ENCODE measurements at regions not wholly inside any gene's neighbourhood (a gene's known extent, or its start where the extent isn't known, plus 50 kb on each side); places are given as distances from the start of the nearest gene placed in this dataset.

DNA sequence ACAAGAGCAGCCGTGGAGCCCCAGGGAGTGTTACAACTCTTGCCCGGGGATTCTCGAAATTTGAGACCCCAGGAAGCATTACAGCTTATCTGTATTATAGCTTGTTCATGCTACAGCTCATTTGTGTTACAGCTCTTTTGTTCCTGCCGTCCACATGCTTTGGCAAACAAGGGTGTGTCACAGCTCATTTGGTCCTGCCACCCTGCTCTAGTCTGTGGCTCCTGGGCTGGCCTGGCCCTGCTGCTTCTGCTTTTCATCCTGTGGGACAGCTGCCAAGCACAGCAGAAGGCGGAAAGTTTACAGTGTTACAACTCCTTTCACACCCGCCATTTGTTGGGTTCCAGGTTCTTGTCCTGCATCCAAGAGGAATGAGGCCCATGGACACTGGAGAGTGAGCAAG is 685.0 kb downstream of the SLCO4C1 start:
- Histone ChIP-seq H3K4me2 (ENCODE audit: low read length) (no peak overlapping the region), H3K27me3 (ENCODE audit: control insufficient read depth, low read length) (no peaks in the 10 kb centered on the region), H3K4me1 (ENCODE audit: control insufficient read depth, low read length) (no peaks in the 10 kb centered on the region), H3K9me2 (replicated peaks; ENCODE audit: control insufficient read depth, low read length) (no peaks in the 10 kb centered on the region), H4K20me1 (ENCODE audit: control insufficient read depth, insufficient read depth, low read depth, low read length) (no peaks in the 10 kb centered on the region), H3K27ac (ENCODE audit: low read depth, low read length) (no peak overlapping the region), H3K36me3 (ENCODE audit: control insufficient read depth, low read length) (no peaks in the 10 kb centered on the region), H3F3A (ENCODE audit: control insufficient read depth, insufficient read depth) (no peaks in the 10 kb centered on the region), H3K79me2 (ENCODE audit: control insufficient read depth, low read length) (no peaks in the 10 kb centered on the region), H3K9me3 (ENCODE audit: control insufficient read depth, insufficient read depth, low read length) (no peaks in the 10 kb centered on the region), H3K4me3 (ENCODE audit: low read length) (no peak overlapping the region)
- no peak for TF ChIP-seq EZH2phosphoT487 (IDR thresholded peaks at IDR 0.05; ENCODE audit: borderline replicate concordance, low read length)
- TF ChIP-seq, protein P1, sequence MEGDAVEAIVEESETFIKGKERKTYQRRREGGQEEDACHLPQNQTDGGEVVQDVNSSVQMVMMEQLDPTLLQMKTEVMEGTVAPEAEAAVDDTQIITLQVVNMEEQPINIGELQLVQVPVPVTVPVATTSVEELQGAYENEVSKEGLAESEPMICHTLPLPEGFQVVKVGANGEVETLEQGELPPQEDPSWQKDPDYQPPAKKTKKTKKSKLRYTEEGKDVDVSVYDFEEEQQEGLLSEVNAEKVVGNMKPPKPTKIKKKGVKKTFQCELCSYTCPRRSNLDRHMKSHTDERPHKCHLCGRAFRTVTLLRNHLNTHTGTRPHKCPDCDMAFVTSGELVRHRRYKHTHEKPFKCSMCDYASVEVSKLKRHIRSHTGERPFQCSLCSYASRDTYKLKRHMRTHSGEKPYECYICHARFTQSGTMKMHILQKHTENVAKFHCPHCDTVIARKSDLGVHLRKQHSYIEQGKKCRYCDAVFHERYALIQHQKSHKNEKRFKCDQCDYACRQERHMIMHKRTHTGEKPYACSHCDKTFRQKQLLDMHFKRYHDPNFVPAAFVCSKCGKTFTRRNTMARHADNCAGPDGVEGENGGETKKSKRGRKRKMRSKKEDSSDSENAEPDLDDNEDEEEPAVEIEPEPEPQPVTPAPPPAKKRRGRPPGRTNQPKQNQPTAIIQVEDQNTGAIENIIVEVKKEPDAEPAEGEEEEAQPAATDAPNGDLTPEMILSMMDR (IDR thresholded peaks at IDR 0.05; ENCODE audit: low read depth, low read length, poor library complexity, severe bottlenecking) = no peak

DNA sequence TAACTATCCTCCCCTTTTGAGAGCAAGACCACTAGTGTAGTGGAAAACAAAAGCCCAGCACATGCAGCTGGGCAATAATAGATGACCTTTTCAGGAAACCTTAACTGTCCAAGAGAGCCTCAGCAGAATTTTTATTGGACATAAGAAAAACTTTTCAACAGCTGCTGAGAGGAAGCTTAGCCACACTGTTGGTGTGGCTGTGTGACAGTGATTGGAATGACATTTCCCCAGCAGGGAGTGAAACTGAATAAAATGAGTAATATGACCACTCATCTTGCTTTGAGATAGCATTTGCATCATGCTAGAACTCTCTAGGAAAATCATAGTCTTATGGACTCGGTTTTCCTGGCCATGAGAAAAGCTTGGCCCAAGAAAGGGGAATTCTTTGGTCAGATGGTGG is 687.8 kb downstream of the SLCO4C1 start:
- Histone ChIP-seq H4K20me1 (ENCODE audit: control insufficient read depth, insufficient read depth, low read depth, low read length) (no peaks in the 10 kb centered on the region), H3F3A (ENCODE audit: control insufficient read depth, insufficient read depth) (no peaks in the 10 kb centered on the region), H3K9me3 (ENCODE audit: control insufficient read depth, insufficient read depth, low read length) (no peaks in the 10 kb centered on the region), H3K4me1 (ENCODE audit: control insufficient read depth, low read length) (no peaks in the 10 kb centered on the region), H3K36me3 (ENCODE audit: control insufficient read depth, low read length) (no peaks in the 10 kb centered on the region), H3K4me2 (ENCODE audit: low read length) (no peak overlapping the region), H3K27ac (ENCODE audit: low read depth, low read length) (no peak overlapping the region), H3K79me2 (ENCODE audit: control insufficient read depth, low read length) (no peaks in the 10 kb centered on the region), H3K9me2 (replicated peaks; ENCODE audit: control insufficient read depth, low read length) (no peaks in the 10 kb centered on the region), H3K4me3 (ENCODE audit: low read length) (no peak overlapping the region), H3K27me3 (ENCODE audit: control insufficient read depth, low read length) (no peaks in the 10 kb centered on the region)
- TF ChIP-seq EZH2phosphoT487 (IDR thresholded peaks at IDR 0.05; ENCODE audit: borderline replicate concordance, low read length) = no peak
- TF ChIP-seq, protein P1 (IDR thresholded peaks at IDR 0.05; ENCODE audit: low read depth, low read length, poor library complexity, severe bottlenecking) = no peak

DNA sequence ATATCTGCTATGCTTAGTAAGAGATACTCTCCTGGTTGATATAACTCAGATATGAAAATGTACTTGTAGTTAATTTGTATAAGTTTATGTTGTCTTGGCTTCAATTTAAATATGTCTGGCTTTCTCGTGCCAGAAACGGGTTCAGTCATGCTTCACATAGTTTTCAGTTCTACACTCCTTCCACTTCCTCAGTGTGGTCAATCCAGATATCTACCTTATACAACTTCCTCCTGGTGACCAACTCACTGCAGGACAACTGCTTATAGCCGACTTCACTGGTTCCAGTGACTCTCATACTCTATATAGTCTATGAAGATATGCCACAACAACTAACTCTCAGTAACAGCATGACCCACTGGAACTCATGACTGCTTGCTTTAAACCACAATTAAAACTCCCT is 690.4 kb downstream of the SLCO4C1 start:
- no peak for TF ChIP-seq EZH2phosphoT487 (IDR thresholded peaks at IDR 0.05; ENCODE audit: borderline replicate concordance, low read length)
- TF ChIP-seq, protein P1 (IDR thresholded peaks at IDR 0.05; ENCODE audit: low read depth, low read length, poor library complexity, severe bottlenecking) = no peak
- Histone ChIP-seq H4K20me1 (ENCODE audit: control insufficient read depth, insufficient read depth, low read depth, low read length) (no peaks in the 10 kb centered on the region), H3K9me3 (ENCODE audit: control insufficient read depth, insufficient read depth, low read length) (no peaks in the 10 kb centered on the region), H3K4me1 (ENCODE audit: control insufficient read depth, low read length) (no peaks in the 10 kb centered on the region), H3K79me2 (ENCODE audit: control insufficient read depth, low read length) (no peaks in the 10 kb centered on the region), H3F3A (ENCODE audit: control insufficient read depth, insufficient read depth) (no peaks in the 10 kb centered on the region), H3K4me3 (ENCODE audit: low read length) (no peak overlapping the region), H3K9me2 (replicated peaks; ENCODE audit: control insufficient read depth, low read length) (no peaks in the 10 kb centered on the region), H3K36me3 (ENCODE audit: control insufficient read depth, low read length) (no peaks in the 10 kb centered on the region), H3K4me2 (ENCODE audit: low read length) (no peak overlapping the region), H3K27me3 (ENCODE audit: control insufficient read depth, low read length) (no peaks in the 10 kb centered on the region), H3K27ac (ENCODE audit: low read depth, low read length) (no peak overlapping the region)

DNA sequence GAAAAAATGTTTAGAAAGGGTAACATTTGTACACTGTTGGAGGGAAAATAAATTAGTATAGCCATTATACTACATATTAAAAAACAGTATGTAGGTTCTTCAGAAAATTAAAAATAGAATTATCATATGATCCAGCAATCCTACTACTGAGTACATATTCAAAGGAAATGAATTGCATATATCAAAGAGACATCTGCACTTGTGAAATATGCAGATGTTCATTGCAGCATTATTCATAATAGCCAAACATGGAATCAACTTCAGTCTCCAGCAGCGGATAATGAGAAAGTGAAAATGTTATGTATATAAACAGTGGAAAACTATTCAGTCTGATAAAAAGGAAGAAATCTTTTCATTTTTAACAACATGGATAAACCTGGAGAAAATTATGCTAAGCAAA is 695.5 kb downstream of the SLCO4C1 start:
- TF ChIP-seq, protein P1 (IDR thresholded peaks at IDR 0.05; ENCODE audit: low read depth, low read length, poor library complexity, severe bottlenecking) = no peak
- TF ChIP-seq EZH2phosphoT487 (IDR thresholded peaks at IDR 0.05; ENCODE audit: borderline replicate concordance, low read length) = no peak
- no peaks in the 10 kb centered on the region for H3K36me3 ChIP-seq (ENCODE audit: control insufficient read depth, low read length)
- H3K79me2 ChIP-seq (ENCODE audit: control insufficient read depth, low read length) = no peaks in the 10 kb centered on the region
- no peak overlapping the region for H3K4me3 ChIP-seq (ENCODE audit: low read length)
- no peaks in the 10 kb centered on the region for H3K4me1 ChIP-seq (ENCODE audit: control insufficient read depth, low read length)
- no peaks in the 10 kb centered on the region for H3K9me3 ChIP-seq (ENCODE audit: control insufficient read depth, insufficient read depth, low read length)
- H3K9me2 ChIP-seq (replicated peaks; ENCODE audit: control insufficient read depth, low read length) = no peaks in the 10 kb centered on the region
- no peaks in the 10 kb centered on the region for H4K20me1 ChIP-seq (ENCODE audit: control insufficient read depth, insufficient read depth, low read depth, low read length)
- no peak overlapping the region for H3K4me2 ChIP-seq (ENCODE audit: low read length)
- no peaks in the 10 kb centered on the region for H3K27me3 ChIP-seq (ENCODE audit: control insufficient read depth, low read length)
- H3F3A ChIP-seq (ENCODE audit: control insufficient read depth, insufficient read depth) = no peaks in the 10 kb centered on the region
- H3K27ac ChIP-seq (ENCODE audit: low read depth, low read length) = no peak overlapping the region

All from DOHH2 (cell line).